ENCODE measurements at regions not wholly inside any gene's neighbourhood (a gene's known extent, or its start where the extent isn't known, plus 50 kb on each side); places are given as distances from the start of the nearest gene placed in this dataset.

DNA sequence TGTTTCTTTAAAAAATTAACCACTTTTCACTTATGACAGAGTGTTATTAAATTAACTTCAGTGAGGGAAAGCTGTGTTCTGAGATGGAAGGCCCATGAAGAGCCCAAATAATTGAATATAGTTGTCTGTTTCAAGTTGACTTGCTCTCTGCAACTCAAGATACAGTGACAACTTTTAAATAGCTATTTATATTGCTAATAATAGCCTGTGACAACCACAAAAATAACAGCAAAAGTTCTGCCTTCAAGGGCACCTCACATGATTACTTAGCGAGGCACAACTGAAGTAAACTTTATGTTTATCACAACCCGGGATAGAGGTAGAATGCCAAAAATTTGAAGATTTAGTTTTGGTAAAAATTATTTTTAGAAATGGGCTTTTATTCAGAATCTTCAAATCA, 167.3 kb upstream of the SCN7A start:
- CTCF ChIA-PET: no interaction called here

DNA sequence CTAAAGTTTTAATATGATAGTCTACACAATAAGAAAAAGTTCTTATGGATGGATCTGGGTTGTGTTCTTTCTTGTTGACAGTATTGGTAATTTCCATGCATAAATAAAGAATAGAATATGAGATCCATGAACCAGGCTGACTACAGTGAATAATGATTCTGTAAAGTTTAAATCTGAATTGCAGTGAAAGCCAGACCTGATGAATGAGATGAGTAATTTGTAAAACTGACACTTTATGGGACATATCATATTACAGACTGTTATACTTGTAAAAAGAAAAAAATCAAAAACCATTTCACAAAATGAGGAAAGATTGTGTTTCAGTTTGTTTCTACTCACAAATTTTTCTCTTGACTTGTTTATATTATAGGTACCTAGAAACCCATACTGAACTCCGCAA, 164.9 kb upstream of the SCN7A start:
- Histone ChIP-seq H3K4me3 (ENCODE audit: low read depth, low read length) (no peak overlapping the region), H3K9me3 (ENCODE audit: control insufficient read depth, insufficient read depth, low read length) (no peaks in the 10 kb centered on the region), H3K27ac (ENCODE audit: low read depth, low read length) (no peak overlapping the region), H3K27me3 (ENCODE audit: control insufficient read depth, insufficient read depth, low read length) (no peaks in the 10 kb centered on the region)
- DNase-seq (ENCODE audit: low read depth, low spot score): no peak
- ChIA-PET CTCF (interaction anchor here (0.7 kb wide), 1 partner anchor 553 kb away, joined by 3 read pairs; no protein-coding TSS in a partner anchor), POLR2A (no interaction called here)
- TF ChIP-seq, protein P1, sequence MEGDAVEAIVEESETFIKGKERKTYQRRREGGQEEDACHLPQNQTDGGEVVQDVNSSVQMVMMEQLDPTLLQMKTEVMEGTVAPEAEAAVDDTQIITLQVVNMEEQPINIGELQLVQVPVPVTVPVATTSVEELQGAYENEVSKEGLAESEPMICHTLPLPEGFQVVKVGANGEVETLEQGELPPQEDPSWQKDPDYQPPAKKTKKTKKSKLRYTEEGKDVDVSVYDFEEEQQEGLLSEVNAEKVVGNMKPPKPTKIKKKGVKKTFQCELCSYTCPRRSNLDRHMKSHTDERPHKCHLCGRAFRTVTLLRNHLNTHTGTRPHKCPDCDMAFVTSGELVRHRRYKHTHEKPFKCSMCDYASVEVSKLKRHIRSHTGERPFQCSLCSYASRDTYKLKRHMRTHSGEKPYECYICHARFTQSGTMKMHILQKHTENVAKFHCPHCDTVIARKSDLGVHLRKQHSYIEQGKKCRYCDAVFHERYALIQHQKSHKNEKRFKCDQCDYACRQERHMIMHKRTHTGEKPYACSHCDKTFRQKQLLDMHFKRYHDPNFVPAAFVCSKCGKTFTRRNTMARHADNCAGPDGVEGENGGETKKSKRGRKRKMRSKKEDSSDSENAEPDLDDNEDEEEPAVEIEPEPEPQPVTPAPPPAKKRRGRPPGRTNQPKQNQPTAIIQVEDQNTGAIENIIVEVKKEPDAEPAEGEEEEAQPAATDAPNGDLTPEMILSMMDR (IDR thresholded peaks at IDR 0.05; ENCODE audit: low read depth, low read length): no peak

More for the DNA sequence above, 167.3 kb upstream of the SCN7A start:
- POLR2A ChIA-PET: no interaction called here
- Histone ChIP-seq H3K4me3 (ENCODE audit: low read depth, low read length) (no peak overlapping the region), H3K27ac (ENCODE audit: low read depth, low read length) (no peak overlapping the region), H3K9me3 (ENCODE audit: control insufficient read depth, insufficient read depth, low read length) (no peaks in the 10 kb centered on the region), H3K27me3 (ENCODE audit: control insufficient read depth, insufficient read depth, low read length) (no peaks in the 10 kb centered on the region)
- DNase-seq (ENCODE audit: low read depth, low spot score): no peak
- TF ChIP-seq, protein P1 (IDR thresholded peaks at IDR 0.05; ENCODE audit: low read depth, low read length): no peak

DNA sequence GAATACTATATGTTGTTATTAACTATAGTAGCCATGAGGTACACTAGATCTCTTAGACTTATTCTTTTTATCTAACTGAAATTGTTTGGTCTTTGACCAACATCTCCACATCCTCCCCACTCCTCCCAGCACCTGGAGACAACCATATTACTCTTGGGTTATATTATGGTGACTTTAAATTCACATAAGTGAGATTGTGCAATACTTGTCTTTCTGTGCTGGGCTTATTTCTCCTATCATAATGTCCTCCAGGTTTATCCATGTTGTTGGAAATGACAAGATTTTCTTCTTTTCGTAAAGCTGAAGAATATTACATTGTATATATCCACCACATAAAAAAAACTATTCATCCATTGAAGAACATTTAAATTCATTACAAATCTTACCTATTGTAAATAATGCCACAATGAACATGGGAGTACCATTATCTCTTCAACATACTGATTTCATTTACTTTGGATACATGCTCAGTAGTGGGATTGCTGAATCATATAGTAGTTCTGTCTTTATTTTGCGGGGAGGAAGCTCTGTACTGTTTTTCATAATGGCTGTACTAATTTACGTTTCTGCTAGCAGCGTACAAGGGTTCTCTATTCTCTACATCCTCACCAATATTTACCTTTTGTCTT, 159.2 kb upstream of the SCN7A start:
- DNase-seq (ENCODE audit: low read depth, low spot score): no peak
- H3K4me3 ChIP-seq (ENCODE audit: low read depth, low read length): no peak overlapping the region
- POLR2A ChIA-PET: no interaction called here
- no peaks in the 10 kb centered on the region for H3K9me3 ChIP-seq (ENCODE audit: control insufficient read depth, insufficient read depth, low read length)
- H3K27ac ChIP-seq (ENCODE audit: low read depth, low read length): no peak overlapping the region
- CTCF ChIA-PET: no interaction called here
- TF ChIP-seq, protein P1 (IDR thresholded peaks at IDR 0.05; ENCODE audit: low read depth, low read length): no peak
- no peaks in the 10 kb centered on the region for H3K27me3 ChIP-seq (ENCODE audit: control insufficient read depth, insufficient read depth, low read length)

DNA sequence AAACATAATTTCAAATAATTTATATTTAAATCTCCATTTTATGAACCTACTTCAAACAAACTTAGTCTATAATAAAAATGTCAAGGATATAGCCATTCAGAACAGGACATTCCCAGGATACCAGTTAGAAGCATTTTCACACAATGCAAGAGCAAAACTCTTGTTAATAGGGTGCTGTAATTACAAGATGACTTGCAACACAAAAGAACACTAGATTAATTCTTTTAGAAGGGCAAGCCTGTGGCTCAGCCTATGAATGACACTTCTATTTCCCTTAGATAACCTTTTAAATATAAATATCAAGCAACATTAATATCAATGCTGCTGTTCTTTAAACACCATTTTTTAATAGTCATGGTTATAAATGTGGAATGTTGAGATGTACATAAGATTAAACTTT, 157.9 kb upstream of the SCN7A start:
- no peak for DNase-seq (ENCODE audit: low read depth, low spot score)
- Histone ChIP-seq H3K4me3 (ENCODE audit: low read depth, low read length) (no peak overlapping the region), H3K9me3 (ENCODE audit: control insufficient read depth, insufficient read depth, low read length) (no peaks in the 10 kb centered on the region), H3K27ac (ENCODE audit: low read depth, low read length) (no peak overlapping the region), H3K27me3 (ENCODE audit: control insufficient read depth, insufficient read depth, low read length) (no peaks in the 10 kb centered on the region)
- ChIA-PET POLR2A (no interaction called here), CTCF (no interaction called here)
- TF ChIP-seq, protein P1 (IDR thresholded peaks at IDR 0.05; ENCODE audit: low read depth, low read length): no peak

DNA sequence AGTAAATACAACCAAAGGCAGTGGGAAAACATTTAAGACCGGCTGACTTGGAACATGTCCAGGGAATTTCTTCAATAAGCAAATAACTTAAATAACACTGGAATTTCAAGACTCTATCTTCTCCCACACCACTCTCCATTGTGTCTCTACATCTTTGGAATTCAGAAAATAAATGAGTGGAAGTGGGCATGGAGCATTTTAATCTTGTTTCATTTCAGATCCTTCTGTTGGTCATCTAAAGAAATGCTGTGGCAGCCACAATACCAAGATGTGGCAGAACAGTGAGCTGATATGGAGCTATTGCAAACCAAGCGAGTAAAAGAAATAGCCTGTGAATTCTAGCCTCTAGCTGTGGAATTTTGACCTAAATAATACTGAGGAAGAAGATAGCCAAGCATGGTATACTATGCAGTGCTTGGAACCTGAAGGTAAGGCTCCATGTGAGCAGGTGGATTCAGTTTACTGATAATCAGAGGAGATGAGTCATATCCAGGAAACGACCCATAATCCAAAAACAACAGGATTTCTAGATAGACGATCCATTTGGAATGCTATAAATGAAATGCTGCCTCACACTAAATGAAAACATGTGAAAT, 157.1 kb upstream of the SCN7A start:
- POLR2A ChIA-PET: no interaction called here
- H3K9me3 ChIP-seq (ENCODE audit: control insufficient read depth, insufficient read depth, low read length): no peaks in the 10 kb centered on the region
- TF ChIP-seq, protein P1 (IDR thresholded peaks at IDR 0.05; ENCODE audit: low read depth, low read length): no peak
- H3K4me3 ChIP-seq (ENCODE audit: low read depth, low read length): no peak overlapping the region
- peak; percentile 68 for DNase-seq (ENCODE audit: low read depth, low spot score)
- CTCF ChIA-PET: no interaction called here
- no peak overlapping the region for H3K27ac ChIP-seq (ENCODE audit: low read depth, low read length)
- no peaks in the 10 kb centered on the region for H3K27me3 ChIP-seq (ENCODE audit: control insufficient read depth, insufficient read depth, low read length)

All from AG04450 (cell line).